ENCODE measurements at regions not wholly inside any gene's neighbourhood (a gene's known extent, or its start where the extent isn't known, plus 50 kb on each side); places are given as distances from the start of the nearest gene placed in this dataset.

GRCh38 chrX:39853417-39854030, 244.2 kb downstream of the BCOR start:
- peak; percentile 35 for DNase-seq (ENCODE audit: low read depth)

- DNase-seq (ENCODE audit: low read depth) = no peak
Measured at GRCh38 chrX:39854772-39855747, 242.7 kb downstream of the BCOR start.

- peak; percentile 63 for DNase-seq (ENCODE audit: low read depth)
Measured at GRCh38 chrX:39855748-39856129, 242.0 kb downstream of the BCOR start.

GRCh38 chrX:39856472-39857121, 241.2 kb downstream of the BCOR start:
- no peak for DNase-seq (ENCODE audit: low read depth)

GRCh38 chrX:39857780-39858179, 240.0 kb downstream of the BCOR start:
- DNase-seq (ENCODE audit: low read depth) = no peak

- peak; percentile 63 for DNase-seq (ENCODE audit: low read depth)
Measured at GRCh38 chrX:39859991-39860861, 237.5 kb downstream of the BCOR start.

- DNase-seq (ENCODE audit: low read depth) = no peak
Measured at GRCh38 chrX:39862963-39863362, 234.8 kb downstream of the BCOR start.

GRCh38 chrX:39866229-39866628, 231.5 kb downstream of the BCOR start:
- DNase-seq (ENCODE audit: low read depth) = no peak

GRCh38 chrX:39869846-39870601, 227.7 kb downstream of the BCOR start:
- DNase-seq (ENCODE audit: low read depth) = peak; percentile 59

- DNase-seq (ENCODE audit: low read depth) = no peak
Measured at GRCh38 chrX:39871648-39872047, 226.1 kb downstream of the BCOR start.

- DNase-seq (ENCODE audit: low read depth) = no peak
Measured at GRCh38 chrX:39873117-39873516, 224.6 kb downstream of the BCOR start.

GRCh38 chrX:39874202-39874816, 223.4 kb downstream of the BCOR start:
- DNase-seq (ENCODE audit: low read depth) = peak; percentile 48

GRCh38 chrX:39875834-39876628, 221.7 kb downstream of the BCOR start:
- DNase-seq (ENCODE audit: low read depth) = no peak

- DNase-seq (ENCODE audit: low read depth) = no peak
Measured at GRCh38 chrX:39877905-39878304, 219.9 kb downstream of the BCOR start.

- no peak for DNase-seq (ENCODE audit: low read depth)
Measured at GRCh38 chrX:39883666-39884065, 214.1 kb downstream of the BCOR start.

GRCh38 chrX:39886282-39886681, 211.5 kb downstream of the BCOR start:
- no peak for DNase-seq (ENCODE audit: low read depth)

- DNase-seq (ENCODE audit: low read depth) = no peak
Measured at GRCh38 chrX:39888730-39889129, 209.0 kb downstream of the BCOR start.

- no peak for DNase-seq (ENCODE audit: low read depth)
Measured at GRCh38 chrX:39889704-39890103, 208.1 kb downstream of the BCOR start.

GRCh38 chrX:39890807-39891206, 207.0 kb downstream of the BCOR start:
- no peak for DNase-seq (ENCODE audit: low read depth)

GRCh38 chrX:39891781-39892180, 206.0 kb downstream of the BCOR start:
- DNase-seq (ENCODE audit: low read depth) = no peak

Measured in EH (cell line).